NCI-H128 (cell line): ENCODE measurements at regions not wholly inside any gene's neighbourhood (a gene's known extent, or its start where the extent isn't known, plus 50 kb on each side); places are given as distances from the start of the nearest gene placed in this dataset.
"Not testable (repeated sequence)": the region's sequence is repeated elsewhere in the genome, so short reads cannot be mapped to it uniquely, and the experiment has no call there.

ENCODE experiments used
- DNase-seq: peaks from one replicate; lab custom pipeline; 2025; ENCODE audit not compliant: unreplicated experiment; lab: John Stamatoyannopoulos, UW

DNA sequence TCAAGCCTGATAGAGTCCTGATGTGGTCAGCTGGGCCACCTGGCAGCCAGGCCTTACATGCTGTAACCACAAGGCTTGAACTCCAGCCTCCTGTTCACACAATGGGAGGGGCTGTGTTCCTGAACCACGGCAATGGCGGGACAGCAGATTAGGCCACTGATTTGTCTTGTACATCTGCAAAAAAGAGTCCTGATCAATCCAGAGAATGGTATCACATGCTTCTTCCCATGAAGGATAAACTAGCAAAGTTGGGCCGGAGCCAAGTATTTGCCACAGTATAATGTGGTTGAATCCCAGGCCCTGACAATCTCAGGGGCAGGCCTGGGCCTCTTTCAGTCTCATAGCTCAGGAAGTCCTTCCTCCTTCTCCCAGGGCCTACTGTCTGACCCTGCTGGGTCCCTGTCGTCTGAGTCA is 2182.5 kb upstream of the AGA start:
- no peak for DNase-seq

DNA sequence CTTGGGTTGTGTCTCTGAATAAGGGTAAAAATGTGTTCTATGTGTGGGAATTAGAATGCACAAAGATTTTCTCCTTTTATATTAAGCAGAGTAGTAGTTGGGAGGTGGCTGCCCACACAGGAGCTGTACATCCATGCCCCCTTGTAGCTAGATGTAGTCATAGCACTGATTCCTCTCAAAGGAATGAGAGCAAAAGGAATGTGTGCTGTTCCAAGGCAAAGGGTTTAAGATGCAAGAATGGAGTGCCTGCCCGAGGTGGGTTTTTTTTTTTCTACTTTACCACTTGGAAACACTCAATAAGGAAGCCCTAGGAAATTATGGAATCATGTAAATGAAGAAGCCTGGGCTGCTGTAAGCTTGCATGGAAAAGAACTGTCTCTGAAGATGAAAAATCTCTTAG is 2183.2 kb upstream of the AGA start:
- DNase-seq, result no peak

DNA sequence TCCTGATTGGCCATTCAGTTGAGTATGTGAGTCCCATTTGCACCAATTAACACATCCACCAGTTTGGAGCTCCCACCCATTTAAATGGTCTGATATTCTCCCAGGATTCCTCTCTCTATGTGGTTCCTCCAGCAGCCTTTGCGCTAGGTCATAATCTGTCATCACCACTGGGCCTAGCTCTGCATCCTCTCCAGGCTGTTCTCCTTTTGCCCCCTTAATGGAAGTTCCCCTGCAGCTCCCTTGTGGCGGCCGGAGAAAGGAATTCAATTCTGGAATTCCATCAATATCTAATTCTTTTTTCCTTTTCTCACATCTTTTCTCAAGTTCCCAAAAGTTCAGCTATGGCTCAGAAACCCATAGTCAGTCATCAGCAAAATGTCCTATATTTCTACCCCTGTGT is 2184.4 kb upstream of the AGA start:
- DNase-seq, result no peak

DNA sequence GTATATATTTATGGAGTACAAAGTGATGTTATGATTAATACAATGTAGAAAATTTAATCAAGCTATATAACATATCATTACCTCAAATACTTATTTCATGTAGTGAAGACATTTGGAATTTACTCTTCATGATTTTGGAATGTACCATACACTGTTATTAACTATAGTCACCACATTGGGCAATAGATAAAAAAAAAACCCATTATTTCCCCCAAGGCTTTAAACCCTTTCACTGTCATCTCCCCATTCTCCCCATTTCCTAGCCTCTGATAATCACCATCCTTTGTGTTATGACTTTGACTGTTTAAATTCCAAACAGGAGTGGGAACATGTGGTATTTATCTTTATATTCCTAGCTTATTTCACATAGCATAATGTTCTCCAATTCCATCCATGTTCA is 2189.1 kb upstream of the AGA start:
- DNase-seq, result no peak

DNA sequence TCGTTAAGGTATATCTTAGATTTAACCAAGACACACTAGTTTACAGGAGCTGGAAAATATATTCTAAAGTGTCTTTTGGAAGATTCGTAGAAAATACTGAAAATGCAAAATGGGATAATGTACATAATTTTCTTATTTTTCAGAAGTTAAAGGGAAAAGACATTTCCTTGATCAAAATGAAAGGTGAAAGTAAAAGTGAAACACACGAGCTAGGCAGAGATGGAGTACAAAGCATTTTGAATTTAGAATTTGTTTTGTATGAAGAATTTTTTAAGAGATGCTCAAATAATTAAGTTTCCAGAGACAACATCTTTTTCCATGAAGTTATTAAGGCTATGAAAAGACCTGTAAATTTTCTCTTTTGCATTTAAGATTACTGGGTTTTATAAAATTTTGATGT is 2192.6 kb upstream of the AGA start:
- no peak for DNase-seq

DNA sequence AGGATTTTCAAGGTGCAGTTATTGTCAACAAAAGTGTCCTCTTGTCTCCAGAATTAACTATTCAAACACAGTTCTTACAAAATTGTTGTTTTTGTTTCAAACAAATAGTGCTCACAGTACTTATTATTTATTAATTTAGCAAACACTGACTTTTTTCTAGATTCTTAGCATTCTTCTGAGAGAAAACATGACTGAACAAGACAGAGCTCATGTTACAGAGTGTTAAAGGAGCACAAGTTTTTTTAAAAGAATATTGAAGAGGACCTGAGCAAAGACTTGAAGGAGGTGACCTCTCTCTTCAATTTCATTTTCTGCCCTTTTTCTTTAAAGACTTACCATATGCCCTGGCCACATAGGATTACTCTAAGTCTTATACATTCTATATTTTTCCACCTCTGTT is 2220.3 kb upstream of the AGA start:
- no peak for DNase-seq

DNA sequence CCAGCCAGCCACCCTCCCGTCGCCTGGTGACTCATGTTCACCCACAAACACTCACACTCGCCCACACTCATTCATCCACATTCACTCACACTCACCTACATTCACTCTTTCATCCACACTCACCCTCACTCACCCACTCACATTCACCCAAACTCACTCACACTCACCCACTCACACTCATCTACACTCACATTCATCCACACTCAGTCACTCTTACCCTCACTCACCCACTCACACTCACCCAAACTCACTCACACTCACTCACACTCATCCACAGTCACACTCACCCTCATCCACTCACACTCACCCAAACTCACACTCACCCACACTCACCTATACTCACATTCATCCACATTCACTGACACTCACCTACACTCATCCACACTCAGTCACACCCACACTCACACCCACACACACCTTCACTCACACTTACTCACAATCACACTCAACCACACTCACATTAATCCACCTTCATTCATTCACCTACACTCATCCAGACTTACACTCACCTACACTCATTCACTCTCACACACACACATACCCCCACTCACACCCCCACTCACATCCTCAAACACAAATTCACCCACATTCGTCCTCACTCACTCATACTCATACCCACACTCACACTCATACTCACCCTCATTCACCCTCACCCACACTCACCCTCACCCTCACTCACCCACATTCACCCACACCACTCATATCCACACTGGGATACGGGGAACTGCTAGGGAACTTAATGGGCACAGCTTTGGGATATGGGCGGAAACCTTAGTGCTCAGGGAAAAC is 2221.6 kb upstream of the AGA start:
- no peak for DNase-seq

DNA sequence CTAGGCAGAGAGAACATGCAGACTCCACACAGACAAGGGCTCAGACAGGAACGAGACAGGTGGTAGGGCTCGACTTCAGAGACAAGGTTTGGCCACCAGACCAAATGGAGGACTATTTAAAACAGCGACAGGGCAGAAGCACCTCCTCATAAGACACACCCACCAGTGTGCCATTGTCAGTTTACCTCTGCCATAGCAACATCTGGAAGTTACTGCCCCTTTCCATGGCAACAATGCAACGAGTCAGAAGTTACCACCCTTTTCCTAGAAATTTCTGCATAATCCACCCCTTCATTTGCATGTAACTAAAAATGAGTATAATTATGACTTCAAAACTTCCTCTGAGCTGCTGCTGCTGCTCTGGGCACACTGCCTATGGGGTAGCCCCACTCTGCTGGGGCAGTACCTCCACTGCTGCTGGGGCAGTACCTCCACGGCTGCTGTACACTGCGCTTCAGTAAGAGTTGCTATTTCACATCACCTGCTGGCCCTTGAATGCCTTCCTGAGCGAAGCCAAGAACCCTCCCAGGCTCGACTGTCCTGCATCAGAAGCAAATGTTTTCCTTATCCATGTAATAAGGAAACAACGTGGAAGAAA is 2222.3 kb upstream of the AGA start:
- no peak for DNase-seq

DNA sequence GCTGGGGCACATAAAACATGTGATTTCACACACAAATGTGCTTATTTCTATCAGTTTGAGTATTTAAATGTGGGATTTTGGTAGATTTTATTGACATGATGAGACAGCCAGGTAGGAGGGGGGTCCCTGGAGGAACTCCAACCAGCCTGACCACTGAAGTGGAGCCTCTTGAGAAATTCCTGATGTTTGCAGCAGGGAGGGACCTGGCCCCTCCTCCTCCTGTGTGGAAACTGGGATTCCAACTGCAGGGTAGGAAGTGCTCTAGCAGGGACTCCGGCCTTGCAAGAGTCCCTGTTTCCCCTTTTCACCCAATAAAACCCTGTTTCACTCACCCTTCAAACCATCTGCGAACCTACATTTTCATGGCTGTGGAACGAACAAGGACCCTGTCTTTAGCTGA is 2224.0 kb upstream of the AGA start:
- no peak for DNase-seq

DNA sequence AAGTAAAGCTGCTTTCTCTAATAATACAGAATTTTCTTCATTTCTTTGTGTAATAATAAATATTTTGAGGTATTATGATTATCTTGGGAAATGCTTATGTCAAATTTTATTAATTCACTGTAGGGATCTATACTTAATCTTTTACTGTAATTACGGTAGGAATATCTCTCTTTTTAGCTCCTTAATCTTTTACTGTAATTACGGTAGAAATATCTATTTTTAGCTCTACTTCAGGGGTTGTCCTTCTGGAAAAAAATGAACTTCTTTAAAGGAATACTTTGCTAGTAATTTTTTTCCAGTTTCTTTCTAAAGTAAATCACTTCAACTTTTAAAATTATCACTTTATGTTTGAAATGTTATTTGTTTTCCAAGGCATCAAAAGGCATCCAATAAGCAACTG is 2229.4 kb upstream of the AGA start:
- DNase-seq, result no peak

DNA sequence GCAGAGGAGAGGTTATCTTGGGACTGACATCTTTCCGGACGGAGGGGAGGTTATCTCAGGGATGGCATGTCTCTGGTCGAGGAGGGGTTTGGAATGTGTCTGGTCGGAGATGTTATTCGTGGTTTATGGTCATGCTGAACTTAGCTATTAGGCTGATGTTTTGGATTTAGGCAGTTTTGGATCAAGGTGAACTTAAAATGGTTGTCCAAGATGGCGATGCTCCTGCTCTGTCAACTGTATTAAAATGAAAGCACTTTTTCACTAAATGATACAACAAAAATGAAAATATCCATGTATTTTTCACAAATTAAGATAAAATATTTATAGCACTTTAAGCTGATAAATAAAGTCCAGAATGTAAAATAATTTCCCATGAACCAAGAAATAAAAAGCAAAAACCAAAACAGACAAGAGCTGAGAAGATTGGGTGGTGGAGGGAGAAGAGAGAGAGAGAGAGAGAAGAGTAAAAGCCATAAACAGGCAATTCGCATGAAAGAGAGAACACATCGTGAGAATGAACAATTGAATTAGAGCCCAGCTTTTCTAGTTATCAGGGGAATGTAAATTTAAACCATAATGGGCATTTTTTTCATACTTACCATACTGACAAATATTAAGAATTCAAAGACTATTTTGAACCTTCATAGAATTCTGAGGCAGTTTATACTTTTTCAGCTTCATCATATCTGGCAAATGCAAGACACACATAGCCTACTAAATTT is 2236.0 kb upstream of the AGA start:
- no peak for DNase-seq

DNA sequence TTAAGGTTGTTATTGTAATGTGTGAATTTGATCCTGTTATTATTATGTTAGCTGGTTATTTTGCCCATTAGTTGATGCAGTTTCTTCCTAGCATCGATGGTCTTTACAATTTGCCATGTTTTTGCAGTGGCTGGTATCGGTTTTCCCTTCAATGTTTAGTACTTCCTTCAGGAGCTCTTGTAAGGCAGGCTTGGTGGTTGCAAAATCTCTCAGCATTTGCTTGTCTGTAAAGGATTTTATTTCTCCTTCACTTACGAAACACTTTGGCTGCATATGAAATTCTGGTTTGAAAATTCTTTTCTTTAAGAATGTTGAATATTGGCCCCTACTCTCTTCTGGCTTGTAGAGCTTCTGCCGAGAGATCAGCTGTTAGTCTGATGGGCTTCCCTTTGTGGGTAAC is 2241.4 kb upstream of the AGA start:
- not testable (repeated sequence) for DNase-seq

DNA sequence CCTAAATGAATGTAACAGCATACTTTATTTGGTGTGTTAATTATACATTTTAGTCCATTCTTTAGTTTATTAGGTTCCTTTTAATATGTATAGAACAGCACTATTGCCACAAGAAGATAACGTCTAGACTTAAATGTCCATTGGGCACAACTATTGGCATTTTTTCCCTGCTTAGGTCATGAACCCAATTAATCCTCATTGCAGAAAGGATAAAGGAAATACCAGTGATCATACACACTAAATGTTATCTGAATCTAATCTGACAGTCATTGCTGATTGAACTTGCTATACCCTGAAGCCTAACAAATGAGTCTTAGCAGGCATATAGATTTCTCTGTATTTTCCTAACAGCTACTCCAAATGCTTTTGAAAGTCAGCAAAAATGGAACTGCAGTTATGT is 2250.0 kb upstream of the AGA start:
- DNase-seq, result no peak

DNA sequence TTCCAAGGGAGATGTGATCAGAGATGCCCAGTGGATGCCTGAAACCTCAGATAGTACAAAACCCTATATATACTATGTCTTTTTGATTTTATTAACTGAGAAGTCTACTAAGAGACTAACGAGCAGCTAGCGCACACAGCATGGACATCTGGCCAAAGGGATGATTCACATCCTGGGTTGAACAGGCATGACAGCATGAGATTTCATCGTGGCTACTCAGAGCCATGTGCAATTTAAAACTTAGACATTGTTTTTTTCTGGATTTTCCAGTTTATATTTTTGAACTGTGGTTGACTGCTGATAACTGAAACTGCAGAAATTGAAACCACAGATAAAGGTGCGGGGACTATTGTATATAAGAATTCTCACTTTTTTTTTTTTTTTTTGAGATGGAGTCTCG is 2252.9 kb upstream of the AGA start:
- no peak for DNase-seq

DNA sequence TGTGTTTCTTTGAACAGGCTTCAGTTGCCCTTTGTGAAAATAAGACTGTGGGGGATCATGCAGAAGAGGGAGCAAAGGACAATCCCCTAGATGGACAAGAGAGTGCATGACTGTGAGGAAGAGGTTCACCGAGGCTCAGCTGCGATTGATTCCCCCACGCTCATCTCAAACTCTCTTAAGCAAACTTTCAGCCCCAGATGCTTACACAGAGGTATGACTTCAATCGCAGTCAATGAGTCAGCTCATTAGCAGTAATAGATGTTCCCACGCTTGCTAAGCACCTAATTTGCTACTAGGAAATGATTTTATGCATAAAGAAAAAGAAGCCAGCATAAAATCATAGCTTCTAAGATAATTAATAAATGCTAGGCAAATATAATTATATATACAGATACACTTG is 2256.1 kb upstream of the AGA start:
- no peak for DNase-seq

DNA sequence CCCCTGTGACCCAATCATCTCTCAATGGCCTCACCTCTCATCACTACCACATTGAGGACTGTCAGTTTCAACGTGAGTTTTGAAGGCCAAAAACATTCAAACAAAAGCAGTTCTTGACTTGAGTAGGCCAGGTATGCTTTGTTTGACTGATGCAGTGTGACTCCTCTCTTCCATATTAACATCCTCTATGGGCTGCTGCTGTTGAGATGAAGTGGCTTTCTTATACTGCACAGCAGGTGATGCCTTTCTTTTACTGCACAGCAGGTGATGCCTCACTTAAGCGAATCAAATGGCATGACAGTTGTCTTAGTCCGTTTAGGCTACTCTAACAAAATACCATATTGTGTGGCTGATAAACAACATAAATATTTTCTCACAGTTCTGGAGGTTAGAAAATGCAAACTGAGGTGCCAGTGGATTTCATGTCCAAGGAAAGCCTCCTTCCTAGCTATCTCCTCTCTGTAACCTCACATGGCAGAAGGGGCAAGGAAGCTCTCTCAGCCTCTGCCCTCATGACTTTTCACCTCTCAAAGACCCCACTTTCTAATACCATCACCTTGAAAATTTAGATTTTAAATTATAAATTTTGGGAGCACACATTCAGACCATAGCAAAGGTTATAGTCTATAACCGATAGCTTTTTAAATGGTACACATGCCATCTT is 2267.9 kb upstream of the AGA start:
- DNase-seq, result peak; percentile 38

DNA sequence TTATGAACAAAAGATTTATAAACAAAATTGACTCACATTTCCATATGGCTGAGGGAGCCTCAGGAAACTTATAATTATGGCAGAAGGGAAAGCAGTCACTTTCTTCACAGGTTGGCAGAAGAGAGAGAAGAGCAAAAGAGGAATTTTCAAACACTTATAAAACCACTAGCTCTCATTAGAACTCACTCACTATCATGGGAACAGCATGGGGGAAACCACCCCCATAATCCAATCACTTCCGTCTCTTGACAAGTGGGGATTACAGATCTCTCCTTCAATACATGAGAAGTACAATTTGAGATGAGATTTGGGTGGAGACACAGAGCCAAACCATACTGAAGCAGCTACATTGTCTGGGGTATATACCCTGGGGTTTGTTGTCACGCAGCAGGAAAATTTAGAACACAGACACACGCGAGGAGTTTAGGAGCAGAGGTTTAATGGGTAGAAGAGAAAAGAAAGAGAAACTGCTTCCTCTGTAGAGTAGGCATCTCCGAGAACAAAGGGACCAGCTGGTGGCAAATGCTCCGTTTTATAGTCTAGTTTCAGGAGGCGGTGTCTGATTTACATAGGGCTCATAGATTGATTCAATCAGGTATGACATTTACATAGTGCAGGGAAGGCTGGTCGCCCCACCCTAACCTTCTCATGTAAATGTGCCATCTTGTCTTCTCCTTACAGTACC is 2277.7 kb upstream of the AGA start:
- DNase-seq, result no peak

DNA sequence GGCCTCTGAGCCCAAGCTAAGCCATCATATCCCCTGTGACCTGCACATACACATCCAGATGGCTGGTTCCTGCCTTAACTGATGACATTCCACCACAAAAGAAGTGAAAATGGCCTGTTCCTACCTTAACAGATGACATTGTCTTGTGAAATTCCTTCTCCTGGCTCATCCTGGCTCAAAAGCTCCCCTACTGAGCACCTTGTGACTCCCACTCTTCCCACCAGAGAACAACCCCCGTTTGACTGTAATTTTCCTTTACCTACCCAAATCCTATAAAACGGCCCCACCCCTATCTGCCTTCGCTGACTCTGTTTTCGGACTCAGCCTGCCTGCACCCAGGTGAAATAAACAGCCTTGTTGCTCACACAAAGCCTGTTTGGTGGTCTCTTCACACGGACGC is 2284.3 kb upstream of the AGA start:
- not testable (repeated sequence) for DNase-seq

DNA sequence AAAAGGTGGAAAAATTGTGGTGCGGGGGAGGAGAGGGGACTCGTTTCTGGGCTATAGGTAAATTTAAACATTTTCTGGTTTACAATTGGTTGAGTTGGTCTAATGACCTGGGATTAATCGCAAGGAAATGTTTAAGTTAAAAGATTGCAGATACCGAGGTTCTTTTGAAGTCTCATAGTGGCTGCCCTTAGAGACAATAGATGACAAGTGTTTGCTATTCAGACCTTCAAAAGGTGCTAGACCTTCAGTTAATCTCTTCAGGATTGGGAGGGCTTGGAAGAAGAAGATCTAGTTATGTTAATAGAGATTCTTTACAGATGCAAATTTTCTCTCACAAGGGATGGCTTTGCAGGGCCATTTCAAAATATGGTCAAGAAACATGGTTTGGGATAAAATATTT is 2286.1 kb upstream of the AGA start:
- DNase-seq, result no peak

DNA sequence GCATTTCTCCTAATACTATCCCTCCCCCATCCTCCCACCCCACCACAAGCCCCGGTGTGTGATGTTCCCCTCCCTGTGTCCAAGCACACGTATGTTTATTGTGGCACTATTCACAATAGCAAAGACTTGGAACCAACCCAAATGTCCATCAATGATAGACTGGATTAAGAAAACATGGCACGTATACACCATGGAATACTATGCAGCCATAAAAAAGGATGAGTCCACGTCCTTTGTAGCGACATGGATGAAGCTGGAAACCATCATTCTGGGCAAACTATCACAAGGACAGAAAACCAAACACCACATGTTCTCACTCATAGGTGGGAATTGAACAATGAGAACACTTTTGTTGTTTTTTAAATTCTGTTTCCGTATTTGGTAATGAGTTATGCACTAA is 2294.6 kb upstream of the AGA start:
- not testable (repeated sequence) for DNase-seq

DNA sequence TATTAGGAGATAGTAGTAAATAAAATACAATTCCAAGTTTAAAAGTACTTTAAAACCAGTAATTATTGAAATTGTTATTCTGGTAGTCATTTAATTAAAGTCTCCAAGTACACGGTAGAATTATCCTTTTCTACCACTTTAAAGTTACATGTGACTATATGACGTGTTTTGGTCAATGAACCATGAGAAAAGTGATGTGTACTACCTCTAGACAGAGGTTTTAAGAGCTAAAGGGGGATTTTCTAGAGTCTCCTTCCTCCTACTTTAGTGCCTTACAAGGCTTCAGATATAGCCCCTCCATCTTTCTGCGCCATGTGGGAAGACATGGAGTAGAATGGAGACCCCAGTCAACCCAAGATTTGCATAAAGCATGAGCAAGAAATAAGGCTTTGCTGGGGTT is 2296.6 kb upstream of the AGA start:
- DNase-seq, result no peak
